Keratinocyte (primary cell): ENCODE measurements at regions not wholly inside any gene's neighbourhood (a gene's known extent, or its start where the extent isn't known, plus 50 kb on each side); places are given as distances from the start of the nearest gene placed in this dataset.

ENCODE experiments used
- CTCF ChIP-seq, 3 experiments: IDR thresholded peaks in 1 of 3; conservative IDR thresholded peaks in 1 of 3; optimal IDR thresholded peaks in 1 of 3; 2 replicates in 2 of 3; 3 replicates in 1 of 3; pipeline versions ENCODE3 to v1.5.1; 2011; ENCODE audit warnings: low read length in 3 of 3, mild to moderate bottlenecking in 3 of 3, moderate library complexity in 2 of 3, control low read depth in 1 of 3, inconsistent platforms in 1 of 3; ENCODE audit not compliant: insufficient read depth in 2 of 3; ENCODE audit errors: extremely low read depth in 1 of 3
- EZH2 ChIP-seq: IDR thresholded peaks from one replicate; pipeline ENCODE4 v1.6.1; 2012; ENCODE audit warnings: inconsistent platforms, mild to moderate bottlenecking, low read length, moderate library complexity

DNA sequence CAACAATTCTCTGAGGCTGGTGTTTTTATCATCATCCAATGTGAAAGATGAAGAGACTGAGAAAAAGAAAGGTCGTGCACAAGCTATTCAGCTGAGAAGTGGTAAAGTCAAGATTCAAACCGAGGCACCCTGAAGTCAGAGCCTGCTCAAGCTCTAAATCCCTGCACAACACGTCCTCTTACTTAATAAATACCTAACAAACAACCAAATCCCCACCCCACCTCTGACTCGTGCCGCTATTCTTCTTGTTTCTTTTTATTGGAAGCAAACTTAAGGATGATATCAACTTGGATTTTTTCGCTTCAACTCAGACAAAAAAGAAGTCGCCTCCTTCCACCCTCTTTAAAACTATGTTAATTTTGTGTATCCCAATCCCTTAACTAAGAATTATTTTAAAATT lies 140.2 kb downstream of the CEP120 start:
- TF ChIP-seq CTCF (optimal IDR thresholded peaks at IDR 0.05 in 1 of 3, IDR thresholded peaks at IDR 0.05 in 1 of 3, conservative IDR thresholded peaks at IDR 0.05 in 1 of 3; ENCODE audit: extremely low read depth in 1 of 3, insufficient read depth in 2 of 3, low read length in 3 of 3): no peak
- no peak for TF ChIP-seq EZH2
